Neuronal stem cell (in vitro differentiated cells): ENCODE measurements at regions not wholly inside any gene's neighbourhood (a gene's known extent, or its start where the extent isn't known, plus 50 kb on each side); places are given as distances from the start of the nearest gene placed in this dataset.
"Not testable (repeated sequence)": the region's sequence is repeated elsewhere in the genome, so short reads cannot be mapped to it uniquely, and the experiment has no call there.

Experiments
- DNase-seq: peaks from one replicate; pipeline ENCODE4 v3.0.0-alpha.2; 2013; ENCODE audit warnings: low spot score
- H2AFZ ChIP-seq: one replicate; pipeline ENCODE4 v1.6.1; 2013; ENCODE audit warnings: mild to moderate bottlenecking, low read length, inconsistent platforms
- H2AK5ac ChIP-seq: 2 replicates; pipeline ENCODE4 v1.6.1; 2013; ENCODE audit warnings: low read depth, mild to moderate bottlenecking, inconsistent platforms, low read length, moderate library complexity, mixed read lengths
- H2BK120ac ChIP-seq: 2 replicates; pipeline ENCODE4 v1.6.1; 2013; ENCODE audit warnings: low read depth, mild to moderate bottlenecking, inconsistent platforms, low read length, moderate library complexity, mixed read lengths
- H2BK12ac ChIP-seq: one replicate; pipeline ENCODE4 v1.6.1; 2013; ENCODE audit warnings: low read length, inconsistent platforms
- H2BK15ac ChIP-seq: 2 replicates; pipeline ENCODE4 v1.6.1; 2013; ENCODE audit warnings: mild to moderate bottlenecking, low read length, inconsistent platforms, mixed read lengths
- H2BK5ac ChIP-seq: one replicate; pipeline ENCODE4 v1.6.1; 2013; ENCODE audit warnings: inconsistent platforms, mild to moderate bottlenecking, low read length, moderate library complexity
- H3K14ac ChIP-seq: one replicate; pipeline ENCODE4 v1.6.1; 2013; ENCODE audit warnings: low read length, inconsistent platforms
- H3K18ac ChIP-seq: 2 replicates; pipeline ENCODE4 v1.6.1; 2013; ENCODE audit warnings: low read length, inconsistent platforms
- H3K23ac ChIP-seq: 2 replicates; pipeline ENCODE4 v1.6.1; 2013; ENCODE audit warnings: low read depth, mild to moderate bottlenecking, mixed read lengths, low read length, inconsistent platforms; ENCODE audit not compliant: poor library complexity
- H3K27ac ChIP-seq: replicated peaks from 3 replicates; pipeline ENCODE4 v1.5.1; 2013; ENCODE audit warnings: low read length, inconsistent platforms
- H3K27me3 ChIP-seq, 3 experiments: 2 replicates each; pipeline ENCODE4 v1.6.1; 2013; ENCODE audit warnings: low read length in 3 of 3, mild to moderate bottlenecking in 2 of 3, inconsistent platforms in 1 of 3, low read depth in 1 of 3, mixed read lengths in 1 of 3, moderate library complexity in 1 of 3; ENCODE audit not compliant: control insufficient read depth in 3 of 3, insufficient read depth in 3 of 3
- H3K36me3 ChIP-seq, 2 donors: replicated peaks in 1 of 2; 2 replicates each; pipeline ENCODE4 v1.6.1; 2013; ENCODE audit warnings: low read length in 2 of 2; ENCODE audit not compliant: control insufficient read depth in 2 of 2, insufficient read depth in 2 of 2
- H3K4ac ChIP-seq: 2 replicates; pipeline ENCODE4 v1.6.1; 2013; ENCODE audit warnings: inconsistent platforms, mild to moderate bottlenecking, low read length, moderate library complexity
- H3K4me1 ChIP-seq, 2 donors: 1 replicate in 1 of 2; 2 replicates in 1 of 2; pipeline ENCODE4 v1.6.1; 2013; ENCODE audit warnings: low read length in 2 of 2, low read depth in 1 of 2; ENCODE audit not compliant: control insufficient read depth in 2 of 2, insufficient read depth in 1 of 2
- H3K4me2 ChIP-seq: one replicate; pipeline ENCODE4 v1.6.1; 2013; ENCODE audit warnings: mild to moderate bottlenecking, low read length, inconsistent platforms; ENCODE audit not compliant: insufficient read depth, poor library complexity, severe bottlenecking
- H3K4me3 ChIP-seq, 2 donors: 2 replicates each; pipeline ENCODE4 v1.5.1; 2013; ENCODE audit warnings: low read length in 2 of 2, mild to moderate bottlenecking in 2 of 2, inconsistent platforms in 1 of 2, moderate library complexity in 1 of 2
- H3K79me1 ChIP-seq: one replicate; pipeline ENCODE4 v1.6.1; 2013; ENCODE audit warnings: low read depth, mild to moderate bottlenecking, inconsistent platforms, low read length, moderate library complexity
- H3K9ac ChIP-seq: one replicate; pipeline ENCODE4 v1.6.1; 2013; ENCODE audit warnings: mild to moderate bottlenecking, low read depth, low read length, inconsistent platforms; ENCODE audit not compliant: poor library complexity
- H3K9me3 ChIP-seq, 2 donors: replicated peaks in 1 of 2; 2 replicates each; pipeline versions ENCODE3 to v1.6.1; 2013; ENCODE audit warnings: low read length in 2 of 2, mild to moderate bottlenecking in 2 of 2, inconsistent platforms in 1 of 2, low read depth in 1 of 2, mixed read lengths in 1 of 2, moderate library complexity in 1 of 2; ENCODE audit not compliant: control insufficient read depth in 2 of 2, insufficient read depth in 1 of 2
- H4K8ac ChIP-seq: one replicate; pipeline ENCODE4 v1.6.1; 2013; ENCODE audit warnings: low read depth, mild to moderate bottlenecking, inconsistent platforms, low read length, moderate library complexity
- H4K91ac ChIP-seq: one replicate; pipeline ENCODE4 v1.6.1; 2013; ENCODE audit warnings: low read length, low read depth, mild to moderate bottlenecking, inconsistent platforms; ENCODE audit not compliant: poor library complexity
- WGBS, 2 donors: extraction: QIAGEN DNeasy Blood & Tissue Kit; methylation state at CpG; one replicate each; pipeline ENCODE4 v1.1.7; 2013; ENCODE audit warnings: missing lambda C conversion rate in 2 of 2, mixed read lengths in 1 of 2; ENCODE audit not compliant: insufficient read length in 2 of 2, insufficient replicate concordance in 1 of 2; ENCODE audit errors: extremely low coverage in 2 of 2; 5-methylcytosine and 5-hydroxymethylcytosine counted together

DNA sequence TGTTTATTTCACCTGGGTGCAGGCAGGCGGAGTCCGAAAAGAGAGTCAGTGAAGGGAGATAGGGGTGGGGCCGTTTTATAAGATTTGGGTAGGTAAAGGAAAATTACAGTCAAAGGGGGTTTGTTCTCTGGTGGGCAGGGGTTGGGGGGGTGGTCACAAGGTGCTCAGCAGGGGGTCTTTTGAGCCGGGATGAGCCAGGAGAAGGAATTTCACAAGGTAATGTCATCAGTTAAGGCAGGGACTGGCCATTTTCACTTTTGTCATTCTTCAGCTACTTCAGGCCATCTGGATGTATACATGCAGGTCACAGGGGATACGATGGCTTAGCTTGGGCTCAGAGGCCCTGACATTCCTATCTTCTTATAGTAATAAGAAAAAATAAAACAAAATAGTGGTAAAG lies 220.3 kb upstream of the ZNF608 start:
- H3K9me3 ChIP-seq, H2BK15ac ChIP-seq, H3K27ac ChIP-seq, H3K4me1 ChIP-seq, H2BK5ac ChIP-seq, H2AK5ac ChIP-seq, H3K14ac ChIP-seq, H4K8ac ChIP-seq, H3K9ac ChIP-seq, H3K23ac ChIP-seq, H4K91ac ChIP-seq, H2BK120ac ChIP-seq, DNase-seq, H3K4me3 ChIP-seq, H3K4me2 ChIP-seq, H3K27me3 ChIP-seq, H3K4ac ChIP-seq, H3K36me3 ChIP-seq, H3K18ac ChIP-seq, H2BK12ac ChIP-seq, H3K79me1 ChIP-seq, H2AFZ ChIP-seq: not testable (repeated sequence)
- WGBS, 2 donors: no CpG with 5 or more reads among the region's 5 CpGs

GRCh38 chr5:124970381-124970780 lies 223.9 kb upstream of the ZNF608 start:
- not testable (repeated sequence) for H3K4ac ChIP-seq, H3K27me3 ChIP-seq, H2BK12ac ChIP-seq, H3K4me2 ChIP-seq, H3K4me1 ChIP-seq, H3K23ac ChIP-seq, H3K18ac ChIP-seq, DNase-seq, H4K8ac ChIP-seq, H3K36me3 ChIP-seq, H3K14ac ChIP-seq, H3K79me1 ChIP-seq, H3K27ac ChIP-seq, H2AK5ac ChIP-seq, H4K91ac ChIP-seq, H2AFZ ChIP-seq, H2BK120ac ChIP-seq, H2BK5ac ChIP-seq, H3K4me3 ChIP-seq, H2BK15ac ChIP-seq, H3K9me3 ChIP-seq, H3K9ac ChIP-seq
- WGBS, 2 donors: no CpG with 5 or more reads among the region's 5 CpGs

- Histone ChIP-seq H2BK5ac (no peak overlapping the region), H2AFZ (no peak overlapping the region), H2BK15ac (no peak overlapping the region), H3K4me3 (no peak overlapping the region), H3K4me2 (no peak overlapping the region), H4K8ac (no peak overlapping the region), H3K23ac (no peak overlapping the region), H4K91ac (no peak overlapping the region), H3K9ac (no peak overlapping the region), H3K4ac (no peak overlapping the region), H3K27me3 (no peaks in the 10 kb centered on the region), H2BK12ac (no peak overlapping the region), H2AK5ac (no peak overlapping the region), H3K14ac (no peak overlapping the region), H3K9me3 (peaks cover 0 to 3% of the 10 kb centered on the region in 2 donors), H3K18ac (peak overlapping the region; percentile 56), H3K27ac (no peak overlapping the region), H3K4me1 (peaks cover 0 to 8% of the 10 kb centered on the region in 2 donors), H3K36me3 (no peaks in the 10 kb centered on the region), H2BK120ac (no peak overlapping the region), H3K79me1 (no peaks in the 10 kb centered on the region)
- DNase-seq: no peak
- WGBS, 2 donors: no CpG with 5 or more reads among the region's 6 CpGs
These were observed 226.3 kb upstream of the ZNF608 start for GRCh38 chr5:124972703-124973102.

DNA sequence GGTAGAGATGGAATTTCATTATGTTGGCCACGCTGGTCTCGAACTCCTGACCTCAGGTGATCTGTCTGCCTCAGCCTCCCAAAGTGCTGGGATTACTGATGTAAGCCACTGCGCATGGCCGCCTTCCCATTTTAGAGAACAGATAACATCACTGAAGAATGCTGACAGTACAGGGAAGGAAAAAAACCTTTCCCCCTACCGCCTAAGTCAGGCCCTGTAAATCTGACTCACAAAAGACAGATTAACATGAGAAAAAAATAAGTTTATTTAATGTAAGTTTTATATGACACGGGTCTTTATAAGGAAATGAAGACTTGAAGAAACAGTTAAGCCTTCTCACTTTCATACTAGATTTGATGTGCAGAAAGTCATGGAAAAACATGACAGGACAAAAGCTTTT lies 227.2 kb upstream of the ZNF608 start:
- no peak overlapping the region for H3K4ac ChIP-seq
- no CpG with 5 or more reads among the region's 6 CpGs for whole genome bisulfite sequencing, 2 donors

More for the DNA sequence above, 227.2 kb upstream of the ZNF608 start:
- H3K27ac ChIP-seq: no peak overlapping the region
- H2BK15ac ChIP-seq: no peak overlapping the region
- no peak overlapping the region for H3K14ac ChIP-seq
- H3K4me3 ChIP-seq: no peak overlapping the region
- no peak overlapping the region for H4K91ac ChIP-seq
- no peaks in the 10 kb centered on the region for H3K27me3 ChIP-seq
- H3K4me2 ChIP-seq: no peak overlapping the region
- no peak overlapping the region for H3K18ac ChIP-seq
- no peak overlapping the region for H4K8ac ChIP-seq
- H3K36me3 ChIP-seq: no peaks in the 10 kb centered on the region
- H2AFZ ChIP-seq: no peak overlapping the region
- no peak overlapping the region for H2AK5ac ChIP-seq
- H3K79me1 ChIP-seq: no peaks in the 10 kb centered on the region
- peaks cover 0 to 3% of the 10 kb centered on the region in 2 donors for H3K9me3 ChIP-seq
- no peak for DNase-seq
- no peak overlapping the region for H2BK5ac ChIP-seq
- no peak overlapping the region for H3K9ac ChIP-seq
- H2BK12ac ChIP-seq: no peak overlapping the region
- H3K4me1 ChIP-seq: peaks cover 0 to 9% of the 10 kb centered on the region in 2 donors
- H2BK120ac ChIP-seq: no peak overlapping the region
- H3K23ac ChIP-seq: no peak overlapping the region
